Right renal pelvis (tissue), 4 donors: ENCODE measurements at regions not wholly inside any gene's neighbourhood (a gene's known extent, or its start where the extent isn't known, plus 50 kb on each side); places are given as distances from the start of the nearest gene placed in this dataset.
"Not testable (repeated sequence)": the region's sequence is repeated elsewhere in the genome, so short reads cannot be mapped to it uniquely, and the experiment has no call there.

ENCODE experiments used
- DNase-seq, 4 donors: peaks; one replicate each; pipeline ENCODE4 v3.0.0-alpha.2; 2013; ENCODE audit warnings: low read depth in 4 of 4, low spot score in 3 of 4, missing footprints in 1 of 4

GRCh38 chr6:10184371-10185227, 230.3 kb downstream of the TFAP2A start:
- peak; percentile 39 to 83 (median 68) for DNase-seq

GRCh38 chr6:10180138-10181074, 234.5 kb downstream of the TFAP2A start:
- no peak for DNase-seq

DNA sequence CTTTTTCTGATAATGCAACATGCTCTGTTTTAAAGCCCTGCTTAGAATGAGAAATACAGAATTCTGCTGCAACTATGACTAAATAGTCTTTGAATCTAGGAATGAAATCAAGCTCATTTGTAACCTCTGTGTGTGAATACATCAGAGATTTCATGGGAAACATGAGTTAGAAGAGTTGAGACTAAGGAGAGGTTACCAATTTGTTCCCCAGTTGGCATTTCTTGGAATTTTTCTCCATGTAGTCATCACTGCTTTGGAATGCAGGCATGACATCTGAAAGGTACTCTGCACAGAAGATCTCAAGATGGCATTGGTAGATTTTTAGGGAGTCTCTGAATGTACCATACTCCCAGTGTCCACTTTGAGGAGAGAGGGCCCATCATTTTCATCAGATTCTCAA, 237.2 kb downstream of the TFAP2A start:
- no peak for DNase-seq

DNA sequence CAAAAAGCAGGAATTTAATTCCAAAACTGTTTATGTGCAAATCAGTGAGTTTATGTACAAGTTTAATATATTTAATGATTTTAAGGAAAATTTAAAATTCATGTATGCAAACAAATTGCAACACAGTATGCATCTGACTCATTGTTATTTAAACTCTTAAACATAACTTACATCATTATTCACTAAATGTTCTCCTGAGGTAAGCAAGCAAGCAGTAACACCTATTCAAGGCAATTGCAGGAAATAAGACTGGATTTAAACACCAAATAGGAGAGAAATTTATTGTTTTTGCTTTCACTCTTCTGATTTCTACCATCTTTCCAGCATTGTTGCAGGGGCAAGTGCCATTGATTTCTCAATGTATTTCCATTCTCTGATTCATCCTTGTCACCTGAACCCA, 239.5 kb downstream of the TFAP2A start:
- DNase-seq = no peak

DNA sequence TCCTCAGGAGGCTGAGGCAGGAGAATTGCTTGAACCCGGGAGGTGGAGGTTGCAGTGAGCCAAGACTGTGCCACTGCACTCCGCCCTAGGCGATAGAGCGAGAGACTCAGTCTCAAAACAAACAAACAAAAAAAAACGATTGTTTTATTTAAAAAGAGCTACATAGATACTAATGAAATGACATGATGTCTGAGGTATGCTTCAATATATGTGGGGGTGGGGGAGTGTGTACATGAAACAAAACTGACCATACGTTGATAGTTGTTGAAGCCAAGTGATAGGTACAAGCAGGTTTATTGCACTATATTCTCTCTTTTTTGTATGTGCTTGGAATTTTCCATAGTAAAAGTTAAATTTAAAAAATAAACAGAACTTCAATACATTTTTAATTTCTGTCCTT, 240.1 kb downstream of the TFAP2A start:
- no peak for DNase-seq

DNA sequence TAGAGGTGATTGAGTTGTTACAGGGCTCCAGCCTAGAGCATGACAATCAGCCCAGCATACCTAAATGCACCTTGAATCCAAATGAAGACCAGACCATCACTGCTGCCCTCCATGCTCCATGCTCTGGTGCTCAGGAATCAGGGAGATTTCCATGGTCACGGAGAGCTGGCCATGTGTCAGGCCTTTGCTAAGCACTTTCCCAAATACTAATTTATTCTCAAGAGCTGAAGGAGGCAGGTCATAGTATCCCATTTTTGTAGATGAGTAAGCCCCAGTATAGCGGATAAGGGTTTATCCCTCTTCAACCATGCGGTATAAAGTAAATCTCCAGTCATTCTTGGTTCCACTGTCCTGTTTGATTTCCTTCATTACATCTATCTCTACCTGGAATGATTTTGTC, 240.8 kb downstream of the TFAP2A start:
- DNase-seq = no peak

DNA sequence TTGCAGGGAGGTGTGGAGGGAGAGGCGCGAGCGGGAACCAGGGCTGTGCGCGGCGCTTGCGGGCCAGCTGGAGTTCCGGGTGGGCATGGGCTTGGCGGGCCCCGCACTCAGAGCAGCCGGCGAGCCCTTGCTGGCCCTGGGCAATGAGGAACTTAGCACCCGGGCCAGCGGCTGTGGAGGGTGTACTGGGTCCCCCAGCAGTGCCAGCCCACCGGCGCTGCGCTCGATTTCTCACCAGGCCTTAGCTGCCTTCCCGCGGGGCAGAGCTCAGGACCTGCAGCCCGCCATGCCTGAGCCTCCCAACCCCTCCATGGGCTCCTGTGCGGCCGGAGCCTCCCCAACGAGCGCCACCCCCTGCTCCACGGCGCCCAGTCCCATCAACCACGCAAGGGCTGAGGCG, 243.2 kb downstream of the TFAP2A start:
- DNase-seq = not testable (repeated sequence)

DNA sequence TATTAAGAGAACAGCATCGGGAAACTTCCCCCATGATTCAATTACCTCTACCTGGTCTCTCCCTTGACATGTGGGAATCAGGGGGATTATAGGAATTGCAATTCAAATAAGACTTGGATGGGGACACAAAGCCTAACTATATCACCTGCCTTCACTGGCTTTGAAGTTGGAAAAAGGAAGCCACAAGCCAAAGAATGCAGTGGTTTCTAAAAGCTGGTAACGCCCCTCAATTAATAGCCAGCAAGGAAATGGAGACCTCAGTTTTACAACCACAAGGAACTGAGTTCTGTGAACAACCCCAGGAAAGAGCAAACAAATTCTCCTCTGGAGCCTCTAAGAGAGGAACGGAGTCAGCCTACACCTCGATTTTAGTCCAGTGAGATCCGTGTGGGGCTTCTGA, 244.1 kb downstream of the TFAP2A start:
- no peak for DNase-seq

- no peak for DNase-seq
Observed at GRCh38 chr6:10166031-10166430, 248.8 kb downstream of the TFAP2A start.

DNA sequence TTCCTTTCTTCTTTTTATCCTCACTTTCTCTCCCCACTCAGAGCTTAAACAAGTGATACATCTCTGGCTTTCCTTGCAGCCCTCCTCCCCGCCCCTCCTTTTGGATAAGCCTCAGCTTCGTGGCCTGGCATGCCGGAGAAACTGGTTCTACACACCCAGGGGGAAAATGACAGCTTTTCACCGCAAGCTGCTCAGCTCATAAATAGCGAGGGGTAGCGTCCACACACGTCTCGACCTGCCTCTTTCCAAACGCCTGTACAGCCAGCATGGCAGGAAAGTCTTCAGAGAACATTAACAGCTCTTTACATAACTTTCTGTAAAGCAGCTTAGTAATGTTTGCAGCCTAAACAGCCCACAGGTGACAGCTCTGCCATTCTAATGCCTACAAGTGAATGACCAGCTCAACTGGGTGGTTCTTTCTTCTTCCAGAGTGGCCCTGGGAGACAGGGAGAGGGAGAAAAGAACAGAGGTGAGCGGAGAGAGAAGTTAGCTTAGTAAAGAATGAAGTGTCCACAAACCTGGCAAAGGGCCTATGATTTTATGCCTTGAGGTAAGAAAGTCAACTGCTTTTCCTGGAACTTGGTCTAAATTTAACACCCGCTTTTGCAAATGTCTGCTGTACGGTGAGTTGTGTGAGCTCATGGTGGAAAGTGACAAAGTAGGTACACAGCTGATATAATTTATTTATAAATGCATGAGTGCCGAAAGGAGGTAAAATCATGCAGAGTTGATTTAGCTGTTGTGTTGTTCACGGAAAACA, 251.5 kb downstream of the TFAP2A start:
- no peak for DNase-seq

DNA sequence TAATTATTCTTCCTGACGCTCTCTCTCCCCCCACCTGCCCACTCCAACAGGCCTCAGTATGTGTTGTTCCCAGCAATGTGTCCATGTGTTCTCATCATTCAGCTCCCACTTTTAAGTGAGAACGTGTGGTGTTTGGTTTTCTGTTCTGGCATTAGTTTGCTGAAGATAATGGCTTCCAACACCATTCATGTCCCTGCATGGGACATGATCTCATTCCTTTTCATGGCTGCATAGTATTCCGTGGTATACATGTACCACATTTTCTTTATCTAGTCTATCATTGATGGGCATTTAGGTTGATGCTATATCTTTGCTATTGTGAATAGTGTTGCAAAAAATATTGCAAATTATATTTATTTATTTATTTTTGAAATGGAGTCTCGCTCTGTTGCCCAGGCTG, 258.0 kb downstream of the TFAP2A start:
- DNase-seq = no peak

DNA sequence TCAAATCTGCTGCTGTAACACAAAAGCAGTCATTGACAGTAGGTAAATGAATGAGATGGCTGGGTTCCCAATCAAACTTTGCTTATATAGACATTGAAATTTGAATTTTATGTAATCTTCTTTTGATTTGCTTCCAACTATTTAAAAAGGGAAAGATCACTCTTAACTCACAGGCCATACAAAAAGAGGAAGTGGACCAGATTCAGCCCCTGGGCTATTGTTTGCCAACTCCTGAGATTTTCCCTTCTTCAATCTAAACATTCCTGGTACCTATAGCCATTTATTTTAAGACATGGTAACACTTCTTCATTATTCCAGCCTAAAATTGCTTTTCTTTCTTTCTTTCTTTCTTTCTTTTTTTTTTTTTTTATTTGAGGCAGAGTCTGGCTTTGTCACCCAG, 260.6 kb downstream of the TFAP2A start:
- DNase-seq = no peak

GRCh38 chr6:10151144-10151915, 263.5 kb downstream of the TFAP2A start:
- no peak for DNase-seq

GRCh38 chr6:10149603-10150002, 265.3 kb downstream of the TFAP2A start:
- no peak for DNase-seq

DNA sequence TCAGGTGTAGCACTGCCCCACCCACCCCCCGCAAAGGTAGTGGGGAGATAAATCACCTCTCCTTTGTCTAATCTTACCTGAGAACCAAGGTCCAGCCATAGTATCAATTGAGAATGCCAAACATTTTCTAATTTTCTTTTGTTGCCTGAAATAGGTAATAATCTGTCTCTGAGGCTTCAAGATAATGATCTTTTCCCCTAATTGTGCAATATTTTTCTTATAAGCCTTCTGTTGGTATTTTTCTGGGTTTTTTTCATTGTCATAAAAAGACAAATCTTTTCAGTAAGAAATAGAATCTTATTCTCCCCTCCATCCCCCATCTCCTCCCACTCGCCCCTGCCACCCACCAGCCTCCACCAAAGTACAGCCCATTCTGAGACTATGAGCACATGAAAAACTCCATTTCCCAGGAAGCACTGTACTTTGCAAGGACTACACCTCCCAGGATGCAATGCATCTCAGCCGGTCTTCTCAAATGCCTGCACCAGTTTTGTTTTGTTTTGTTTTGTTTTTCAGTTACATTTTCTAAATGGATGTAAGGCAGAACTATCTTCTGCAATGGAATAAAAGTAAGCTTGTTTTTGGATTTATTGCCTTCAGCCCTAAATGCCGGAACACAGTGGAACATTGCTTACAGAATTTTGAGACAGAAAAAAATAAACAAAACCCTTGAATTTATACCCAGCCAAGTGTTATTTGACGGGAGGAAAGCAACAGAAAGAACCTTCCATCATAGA, 268.0 kb downstream of the TFAP2A start:
- peak in 1 of 4 donors; percentile 18 for DNase-seq

GRCh38 chr6:10144772-10145171, 270.1 kb downstream of the TFAP2A start:
- DNase-seq = no peak

DNA sequence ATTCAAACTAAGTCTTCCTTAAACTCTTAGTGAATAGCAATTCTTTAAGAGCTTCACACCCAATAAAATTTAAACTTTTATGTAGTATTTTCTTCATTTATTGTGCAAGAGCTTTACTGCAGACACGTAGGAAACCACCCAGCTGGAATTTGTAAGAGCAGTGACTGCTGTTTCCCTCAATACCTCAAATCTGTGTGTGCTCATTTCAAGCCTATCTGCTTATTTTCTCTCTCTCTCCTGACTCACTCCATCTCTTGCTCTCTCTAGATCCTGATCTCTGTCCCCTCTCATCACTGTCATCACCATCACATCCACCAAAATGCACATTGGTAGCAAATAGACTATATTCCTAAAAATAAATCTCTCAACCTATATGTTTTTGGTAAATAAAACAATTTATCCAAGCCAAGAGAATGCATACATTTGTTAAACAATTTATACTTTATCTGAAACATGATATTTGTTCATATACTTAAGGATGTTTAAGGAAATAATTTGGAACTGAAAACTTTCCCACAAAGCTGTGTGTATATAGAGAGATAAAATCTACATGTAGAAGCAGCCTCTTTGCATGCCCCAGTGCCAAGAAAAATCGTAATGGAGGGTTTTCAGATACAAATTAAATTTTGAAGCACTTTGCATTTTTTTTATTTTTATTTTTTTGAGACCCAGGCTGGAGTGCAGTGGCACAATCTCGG, 273.0 kb downstream of the TFAP2A start:
- no peak for DNase-seq

GRCh38 chr6:10140824-10141223, 274.1 kb downstream of the TFAP2A start:
- DNase-seq = peak in 1 of 4 donors; percentile 14

- no peak for DNase-seq
Observed at GRCh38 chr6:10140136-10140535, 274.7 kb downstream of the TFAP2A start.
